ENCODE measurements at regions not wholly inside any gene's neighbourhood (a gene's known extent, or its start where the extent isn't known, plus 50 kb on each side); places are given as distances from the start of the nearest gene placed in this dataset.
"Not testable (repeated sequence)": the region's sequence is repeated elsewhere in the genome, so short reads cannot be mapped to it uniquely, and the experiment has no call there.

GRCh38 chr13:99731747-99732146, 230.5 kb downstream of the TM9SF2 start:
- DNase-seq, result no peak
- no peaks in the 10 kb centered on the region for H3K36me3 Mint-ChIP-seq
- intact Hi-C loops (cut with micrococcal nuclease), result no loop called here
- no peak overlapping the region for H3K4me3 Mint-ChIP-seq
- H3K27ac Mint-ChIP-seq, result no peak overlapping the region
- ChIA-PET POLR2A (no interaction called here), CTCF (no interaction called here)
- no peaks in the 10 kb centered on the region for H3K27me3 Mint-ChIP-seq
- no peaks in the 10 kb centered on the region for H3K4me1 Mint-ChIP-seq (ENCODE audit: low read depth)
- H3K9me3 Mint-ChIP-seq, result no peaks in the 10 kb centered on the region

GRCh38 chr13:99730403-99730802, 229.1 kb downstream of the TM9SF2 start:
- DNase-seq, result no peak
- no peaks in the 10 kb centered on the region for H3K9me3 Mint-ChIP-seq
- no peaks in the 10 kb centered on the region for H3K36me3 Mint-ChIP-seq
- no peak overlapping the region for H3K4me3 Mint-ChIP-seq
- POLR2A ChIA-PET, result no interaction called here
- H3K27me3 Mint-ChIP-seq, result no peaks in the 10 kb centered on the region
- CTCF ChIA-PET, result no interaction called here
- intact Hi-C loops (cut with micrococcal nuclease), result no loop called here
- H3K27ac Mint-ChIP-seq, result no peak overlapping the region
- H3K4me1 Mint-ChIP-seq (ENCODE audit: low read depth), result no peaks in the 10 kb centered on the region

GRCh38 chr13:99729745-99730144, 228.5 kb downstream of the TM9SF2 start:
- DNase-seq, result no peak
- intact Hi-C loops (cut with micrococcal nuclease), result no loop called here
- CTCF ChIA-PET, result no interaction called here
- H3K4me3 Mint-ChIP-seq, result no peak overlapping the region
- no peaks in the 10 kb centered on the region for H3K9me3 Mint-ChIP-seq
- H3K27me3 Mint-ChIP-seq, result no peaks in the 10 kb centered on the region
- no peaks in the 10 kb centered on the region for H3K4me1 Mint-ChIP-seq (ENCODE audit: low read depth)
- POLR2A ChIA-PET, result no interaction called here
- H3K27ac Mint-ChIP-seq, result no peak overlapping the region
- no peaks in the 10 kb centered on the region for H3K36me3 Mint-ChIP-seq

GRCh38 chr13:99727651-99728050, 226.4 kb downstream of the TM9SF2 start:
- CTCF ChIA-PET; H3K27ac Mint-ChIP-seq; POLR2A ChIA-PET; H3K4me1 Mint-ChIP-seq (ENCODE audit: low read depth); DNase-seq; H3K27me3 Mint-ChIP-seq; H3K9me3 Mint-ChIP-seq; intact Hi-C loops (cut with micrococcal nuclease); H3K36me3 Mint-ChIP-seq; H3K4me3 Mint-ChIP-seq: not testable (repeated sequence)

GRCh38 chr13:99726282-99726894, 225.1 kb downstream of the TM9SF2 start:
- DNase-seq, result no peak
- H3K27ac Mint-ChIP-seq, result no peak overlapping the region
- ChIA-PET CTCF (no interaction called here), POLR2A (no interaction called here)
- intact Hi-C loops (cut with micrococcal nuclease), result no loop called here
- no peaks in the 10 kb centered on the region for H3K27me3 Mint-ChIP-seq
- no peak overlapping the region for H3K4me3 Mint-ChIP-seq
- no peaks in the 10 kb centered on the region for H3K9me3 Mint-ChIP-seq
- no peaks in the 10 kb centered on the region for H3K36me3 Mint-ChIP-seq
- no peaks in the 10 kb centered on the region for H3K4me1 Mint-ChIP-seq (ENCODE audit: low read depth)

- POLR2A ChIA-PET, result no interaction called here
- no peak for DNase-seq
- CTCF ChIA-PET, result interaction anchor here (1.3 kb wide), 1 partner anchor 70 kb away, joined by 5 read pairs; no protein-coding TSS in a partner anchor
Measured at GRCh38 chr13:99725644-99726043, 224.4 kb downstream of the TM9SF2 start.

GRCh38 chr13:99724633-99725517, 223.6 kb downstream of the TM9SF2 start:
- H3K4me1 Mint-ChIP-seq (ENCODE audit: low read depth), result no peaks in the 10 kb centered on the region
- ChIA-PET POLR2A (no interaction called here), CTCF (interaction anchor here (0.7 to 1.3 kb wide), 2 partner anchors 69 to 301 kb away, joined by 3 to 5 read pairs; no protein-coding TSS in a partner anchor)
- no peak overlapping the region for H3K27ac Mint-ChIP-seq
- intact Hi-C loops (cut with micrococcal nuclease), result no loop called here
- H3K4me3 Mint-ChIP-seq, result no peak overlapping the region
- no peaks in the 10 kb centered on the region for H3K27me3 Mint-ChIP-seq
- no peaks in the 10 kb centered on the region for H3K9me3 Mint-ChIP-seq
- no peaks in the 10 kb centered on the region for H3K36me3 Mint-ChIP-seq
- DNase-seq, result no peak

More at GRCh38 chr13:99725644-99726043, 224.4 kb downstream of the TM9SF2 start:
- Mint-ChIP-seq H3K36me3 (no peaks in the 10 kb centered on the region), H3K4me1 (ENCODE audit: low read depth) (no peaks in the 10 kb centered on the region), H3K9me3 (no peaks in the 10 kb centered on the region), H3K27ac (no peak overlapping the region), H3K4me3 (no peak overlapping the region), H3K27me3 (no peaks in the 10 kb centered on the region)
- intact Hi-C loops (cut with micrococcal nuclease), result no loop called here

GRCh38 chr13:99723878-99724277, 222.6 kb downstream of the TM9SF2 start:
- no peak for DNase-seq
- H3K4me3 Mint-ChIP-seq, result no peak overlapping the region
- no peaks in the 10 kb centered on the region for H3K36me3 Mint-ChIP-seq
- H3K27me3 Mint-ChIP-seq, result no peaks in the 10 kb centered on the region
- CTCF ChIA-PET, result interaction anchor here (1.1 kb wide), 1 partner anchor 14 kb away, joined by 3 read pairs; no protein-coding TSS in a partner anchor
- no peaks in the 10 kb centered on the region for H3K9me3 Mint-ChIP-seq
- no peak overlapping the region for H3K27ac Mint-ChIP-seq
- H3K4me1 Mint-ChIP-seq (ENCODE audit: low read depth), result no peaks in the 10 kb centered on the region
- intact Hi-C loops (cut with micrococcal nuclease), result no loop called here
- POLR2A ChIA-PET, result no interaction called here

GRCh38 chr13:99722931-99723330, 221.7 kb downstream of the TM9SF2 start:
- Mint-ChIP-seq H3K4me1 (ENCODE audit: low read depth) (no peaks in the 10 kb centered on the region), H3K27me3 (no peaks in the 10 kb centered on the region), H3K36me3 (no peaks in the 10 kb centered on the region), H3K4me3 (no peak overlapping the region), H3K27ac (no peak overlapping the region), H3K9me3 (no peaks in the 10 kb centered on the region)
- ChIA-PET POLR2A (no interaction called here), CTCF (no interaction called here)
- no peak for DNase-seq
- intact Hi-C loops (cut with micrococcal nuclease), result no loop called here

GRCh38 chr13:99722338-99722818, 221.1 kb downstream of the TM9SF2 start:
- no peak overlapping the region for H3K4me3 Mint-ChIP-seq
- H3K9me3 Mint-ChIP-seq, result no peaks in the 10 kb centered on the region
- intact Hi-C loops (cut with micrococcal nuclease), result no loop called here
- ChIA-PET POLR2A (interaction anchor here (0.6 kb wide), 1 partner anchor 318 kb away, joined by 3 read pairs; no protein-coding TSS in a partner anchor), CTCF (interaction anchor here (0.9 kb wide), 1 partner anchor 1406 kb away, joined by 3 read pairs; no protein-coding TSS in a partner anchor)
- H3K27ac Mint-ChIP-seq, result no peak overlapping the region
- H3K36me3 Mint-ChIP-seq, result no peaks in the 10 kb centered on the region
- no peak for DNase-seq
- H3K4me1 Mint-ChIP-seq (ENCODE audit: low read depth), result no peaks in the 10 kb centered on the region
- no peaks in the 10 kb centered on the region for H3K27me3 Mint-ChIP-seq

- ChIA-PET CTCF (interaction anchor here (0.9 kb wide), 1 partner anchor 1406 kb away, joined by 3 read pairs; no protein-coding TSS in a partner anchor), POLR2A (interaction anchor here (0.6 kb wide), 1 partner anchor 317 kb away, joined by 3 read pairs; no protein-coding TSS in a partner anchor)
- no peaks in the 10 kb centered on the region for H3K9me3 Mint-ChIP-seq
- DNase-seq, result no peak
- H3K4me1 Mint-ChIP-seq (ENCODE audit: low read depth), result no peaks in the 10 kb centered on the region
- H3K27ac Mint-ChIP-seq, result no peak overlapping the region
- intact Hi-C loops (cut with micrococcal nuclease), result no loop called here
- no peaks in the 10 kb centered on the region for H3K36me3 Mint-ChIP-seq
- H3K27me3 Mint-ChIP-seq, result no peaks in the 10 kb centered on the region
- no peak overlapping the region for H3K4me3 Mint-ChIP-seq
Measured at GRCh38 chr13:99721606-99722337, 220.5 kb downstream of the TM9SF2 start.

GRCh38 chr13:99717959-99718674, 216.8 kb downstream of the TM9SF2 start:
- Mint-ChIP-seq H3K27me3 (no peaks in the 10 kb centered on the region), H3K4me3 (no peak overlapping the region), H3K27ac (no peak overlapping the region), H3K36me3 (no peaks in the 10 kb centered on the region), H3K9me3 (no peaks in the 10 kb centered on the region), H3K4me1 (ENCODE audit: low read depth) (no peaks in the 10 kb centered on the region)
- ChIA-PET POLR2A (no interaction called here), CTCF (no interaction called here)
- DNase-seq, result no peak
- intact Hi-C loops (cut with micrococcal nuclease), result no loop called here

All from activated CD4-positive, alpha-beta memory T cell treated with anti-CD3 and anti-CD28 coated beads for 36 hours (primary cell).